Keratinocyte (primary cell): ENCODE measurements at regions not wholly inside any gene's neighbourhood (a gene's known extent, or its start where the extent isn't known, plus 50 kb on each side); places are given as distances from the start of the nearest gene placed in this dataset.

Source experiments
- DNase-seq: peaks from one replicate; pipeline ENCODE4 v3.0.0-alpha.2; 2011; ENCODE audit warnings: low read depth, missing footprints, low spot score
- FAIRE-seq: peaks from 2 replicates; lab custom pipeline; 2011; peaks lifted over from hg19 to GRCh38; lab: Jason Lieb, UNC
- H2AFZ ChIP-seq: 2 replicates; pipeline ENCODE4 v1.6.0; 2012; ENCODE audit warnings: low read length, control low read depth, inconsistent platforms; ENCODE audit not compliant: control insufficient read depth
- H3K27ac ChIP-seq: 2 replicates; pipeline ENCODE4 v1.5.1; 2011; ENCODE audit warnings: low read length; ENCODE audit not compliant: control insufficient read depth, insufficient read depth
- H3K27me3 ChIP-seq: 3 replicates; pipeline ENCODE4 v1.6.0; 2011; ENCODE audit warnings: low read length; ENCODE audit not compliant: control insufficient read depth, insufficient read depth; ENCODE audit errors: extremely low read depth
- H3K36me3 ChIP-seq, 2 experiments: 2 replicates in 1 of 2; 3 replicates in 1 of 2; pipeline ENCODE4 v1.5.1; 2011; ENCODE audit warnings: low read length in 2 of 2, mild to moderate bottlenecking in 1 of 2; ENCODE audit not compliant: control insufficient read depth in 2 of 2, insufficient read depth in 2 of 2; ENCODE audit errors: extremely low read depth in 1 of 2
- H3K4me1 ChIP-seq: 3 replicates; pipeline ENCODE4 v1.5.1; 2011; ENCODE audit warnings: low read length; ENCODE audit not compliant: control insufficient read depth, insufficient read depth; ENCODE audit errors: extremely low read depth
- H3K4me2 ChIP-seq: 3 replicates; pipeline ENCODE4 v1.6.0; 2011; ENCODE audit warnings: low read depth, low read length; ENCODE audit not compliant: control insufficient read depth, insufficient read depth; ENCODE audit errors: extremely low read depth
- H3K4me3 ChIP-seq, 3 experiments: fragments of 200-600 bp in 1 of 3; sonication (generic) in 1 of 3; 2 replicates in 2 of 3; 3 replicates in 1 of 3; pipeline ENCODE4 v1.5.1; 2011 to 2016; ENCODE audit warnings: low read length in 3 of 3, mild to moderate bottlenecking in 3 of 3, control low read depth in 2 of 3, inconsistent platforms in 1 of 3, low read depth in 1 of 3, mixed read lengths in 1 of 3, mixed run types in 1 of 3, moderate library complexity in 1 of 3; ENCODE audit not compliant: control insufficient read depth in 2 of 3, insufficient read depth in 2 of 3; ENCODE audit errors: extremely low read depth in 1 of 3
- H3K79me2 ChIP-seq: 2 replicates; pipeline ENCODE4 v1.6.0; 2012; ENCODE audit warnings: low read length; ENCODE audit not compliant: control insufficient read depth, insufficient read depth
- H3K9ac ChIP-seq: 3 replicates; pipeline ENCODE4 v1.6.0; 2011; ENCODE audit warnings: low read length; ENCODE audit not compliant: control insufficient read depth, insufficient read depth; ENCODE audit errors: extremely low read depth
- H3K9me1 ChIP-seq: 3 replicates; pipeline ENCODE4 v1.6.0; 2011; ENCODE audit warnings: low read length; ENCODE audit not compliant: control insufficient read depth, insufficient read depth; ENCODE audit errors: extremely low read depth
- H3K9me3 ChIP-seq: 2 replicates; pipeline ENCODE4 v1.5.1; 2012; ENCODE audit warnings: low read depth, low read length; ENCODE audit not compliant: control insufficient read depth
- H4K20me1 ChIP-seq: 3 replicates; pipeline ENCODE4 v1.6.0; 2011; ENCODE audit warnings: low read length; ENCODE audit not compliant: control insufficient read depth, insufficient read depth; ENCODE audit errors: extremely low read depth
- CTCF ChIP-seq, 3 experiments: IDR thresholded peaks in 1 of 3; conservative IDR thresholded peaks in 1 of 3; optimal IDR thresholded peaks in 1 of 3; 2 replicates in 2 of 3; 3 replicates in 1 of 3; pipeline versions ENCODE3 to v1.5.1; 2011; ENCODE audit warnings: low read length in 3 of 3, mild to moderate bottlenecking in 3 of 3, moderate library complexity in 2 of 3, control low read depth in 1 of 3, inconsistent platforms in 1 of 3; ENCODE audit not compliant: insufficient read depth in 2 of 3; ENCODE audit errors: extremely low read depth in 1 of 3
- EZH2 ChIP-seq: IDR thresholded peaks from one replicate; pipeline ENCODE4 v1.6.1; 2012; ENCODE audit warnings: inconsistent platforms, mild to moderate bottlenecking, low read length, moderate library complexity
- dilution Hi-C: fragments of 300-500 bp; cut with MboI; formaldehyde crosslinking; loops from one replicate; pipeline ENCODE4 v1.7.0; 2020; ENCODE audit warnings: low sequenced_read_pairs; ENCODE audit not compliant: extremely low pct_ligation_motif_present

- Histone ChIP-seq H3K9ac (no peak overlapping the region), H3K4me3 (no peak overlapping the region), H3K4me1 (no peaks in the 10 kb centered on the region), H3K9me1 (no peaks in the 10 kb centered on the region), H3K79me2 (no peaks in the 10 kb centered on the region), H3K27me3 (no peaks in the 10 kb centered on the region), H3K27ac (no peak overlapping the region), H3K4me2 (no peak overlapping the region), H2AFZ (no peak overlapping the region), H3K9me3 (no peaks in the 10 kb centered on the region), H4K20me1 (no peaks in the 10 kb centered on the region), H3K36me3 (no peaks in the 10 kb centered on the region)
- no peak for TF ChIP-seq CTCF (optimal IDR thresholded peaks at IDR 0.05 in 1 of 3, IDR thresholded peaks at IDR 0.05 in 1 of 3, conservative IDR thresholded peaks at IDR 0.05 in 1 of 3; ENCODE audit: extremely low read depth in 1 of 3, insufficient read depth in 2 of 3, low read length in 3 of 3)
- TF ChIP-seq EZH2: no peak
- DNase-seq (no peak), FAIRE-seq (no peak)
- dilution Hi-C loops: no loop called here
These were observed 174.9 kb downstream of the SEC23IP start for GRCh38 chr10:120067427-120067826.

DNA sequence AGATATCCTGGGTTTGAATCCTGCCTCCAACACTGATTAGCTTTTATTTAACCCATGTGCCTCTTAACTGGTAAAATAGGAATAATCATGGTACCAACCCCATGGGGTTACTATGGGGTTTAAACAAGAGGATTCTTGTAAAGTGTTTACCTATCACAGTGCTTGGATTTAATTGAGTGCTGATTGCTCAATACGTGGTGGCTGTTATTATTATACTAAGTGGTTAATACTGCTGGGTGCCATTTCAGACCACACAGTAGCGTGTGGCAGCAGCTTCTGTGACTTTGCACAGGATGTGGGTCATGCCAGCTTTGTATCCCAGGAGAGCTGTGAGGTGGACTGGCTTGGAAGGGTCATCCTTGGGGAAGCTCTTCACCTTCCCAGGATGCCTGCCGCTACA, 177.2 kb downstream of the SEC23IP start:
- H3K9ac ChIP-seq: no peak overlapping the region
- H3K79me2 ChIP-seq: no peaks in the 10 kb centered on the region
- H3K36me3 ChIP-seq: no peaks in the 10 kb centered on the region
- FAIRE-seq: no peak
- H3K4me1 ChIP-seq: no peaks in the 10 kb centered on the region
- no peak overlapping the region for H3K4me2 ChIP-seq
- no peak overlapping the region for H3K4me3 ChIP-seq
- H2AFZ ChIP-seq: no peak overlapping the region
- TF ChIP-seq EZH2 (no peak), CTCF (optimal IDR thresholded peaks at IDR 0.05 in 1 of 3, IDR thresholded peaks at IDR 0.05 in 1 of 3, conservative IDR thresholded peaks at IDR 0.05 in 1 of 3; ENCODE audit: extremely low read depth in 1 of 3, insufficient read depth in 2 of 3, low read length in 3 of 3) (no peak)
- H4K20me1 ChIP-seq: no peaks in the 10 kb centered on the region
- no peaks in the 10 kb centered on the region for H3K9me1 ChIP-seq
- H3K9me3 ChIP-seq: no peaks in the 10 kb centered on the region
- DNase-seq: no peak
- no peaks in the 10 kb centered on the region for H3K27me3 ChIP-seq
- dilution Hi-C loops: no loop called here
- H3K27ac ChIP-seq: no peak overlapping the region
